HS-27A (cell line): ENCODE measurements at regions not wholly inside any gene's neighbourhood (a gene's known extent, or its start where the extent isn't known, plus 50 kb on each side); places are given as distances from the start of the nearest gene placed in this dataset.

Experiments used
- DNase-seq: peaks from one replicate; pipeline ENCODE4 v3.0.0-alpha.2; 2012; ENCODE audit warnings: low read depth, missing footprints

DNA sequence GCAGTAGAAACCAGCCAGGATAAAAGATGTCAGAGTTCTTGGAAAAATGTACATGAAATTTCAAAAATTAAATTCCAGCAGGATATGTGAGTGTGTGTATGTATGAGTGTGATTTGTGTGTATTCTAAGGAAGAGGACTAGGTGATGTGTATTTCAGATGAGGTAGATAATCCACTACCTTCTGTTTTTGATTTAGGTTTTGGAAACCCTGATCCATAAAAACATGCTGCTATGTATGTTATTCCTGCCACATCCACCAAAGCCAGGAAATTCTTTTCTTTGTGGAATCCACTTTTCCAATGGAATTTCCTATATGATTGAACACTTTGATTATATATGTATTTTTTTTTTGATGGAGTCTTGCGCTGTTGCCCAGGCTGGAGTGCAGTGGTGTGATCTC is 276.9 kb downstream of the UQCRFS1 start:
- no peak for DNase-seq

DNA sequence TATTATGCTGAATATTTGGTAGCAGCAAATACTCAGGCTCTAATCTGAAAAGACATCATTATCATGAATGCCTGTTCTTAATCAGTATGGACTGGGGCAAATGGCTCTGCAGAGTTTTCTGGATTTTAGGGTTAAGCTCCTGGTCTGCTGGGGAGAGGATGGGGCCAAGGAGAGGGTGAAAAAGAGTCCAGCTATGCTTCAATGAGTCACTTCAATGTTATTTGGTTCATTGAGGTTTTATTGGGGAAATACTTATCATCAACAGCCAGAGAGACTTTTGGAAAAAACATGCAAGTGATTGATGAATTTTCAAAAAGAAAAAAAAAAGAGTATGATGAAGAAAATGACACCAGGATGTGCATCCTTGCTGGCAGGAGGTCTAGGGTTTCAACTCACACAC is 278.3 kb downstream of the UQCRFS1 start:
- DNase-seq, result peak; percentile 40

DNA sequence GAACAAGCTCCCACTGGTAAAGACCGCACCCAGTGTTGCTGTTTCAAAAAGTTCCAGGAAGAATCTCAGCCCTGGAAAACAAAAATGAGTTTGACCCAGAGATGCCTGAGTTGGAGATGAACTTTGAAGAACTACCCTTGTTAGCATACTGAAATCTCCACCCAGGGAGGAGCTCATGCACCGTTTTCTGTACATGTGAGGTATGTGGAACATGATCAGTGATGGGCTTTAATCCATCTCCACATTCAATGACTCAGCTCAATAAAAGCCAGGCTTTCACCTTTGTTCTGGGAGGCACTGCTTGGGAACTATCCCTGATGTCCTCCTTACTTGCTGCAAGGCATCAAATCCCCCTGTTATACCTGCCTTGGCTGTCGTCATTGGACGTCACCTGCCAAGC is 279.9 kb downstream of the UQCRFS1 start:
- DNase-seq, result no peak

DNA sequence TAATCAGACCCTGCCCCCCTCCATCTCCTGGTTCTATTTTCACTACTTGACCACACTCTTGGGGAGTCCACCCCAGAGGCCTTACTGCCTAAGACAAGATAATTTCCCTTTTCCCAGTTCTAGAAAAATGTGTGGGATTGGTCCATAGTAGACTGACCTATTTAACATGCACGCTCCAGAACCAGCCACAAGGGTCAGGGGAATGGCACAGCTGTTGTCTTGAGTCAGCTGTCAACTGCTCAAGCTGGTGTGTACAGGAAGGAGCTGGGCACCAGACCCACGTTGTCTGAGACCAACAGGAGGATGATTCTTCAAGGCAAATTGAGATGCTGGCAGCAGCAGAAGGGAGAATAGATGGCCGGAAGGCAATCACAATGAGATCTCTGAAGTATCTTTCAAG is 280.5 kb downstream of the UQCRFS1 start:
- DNase-seq, result no peak

DNA sequence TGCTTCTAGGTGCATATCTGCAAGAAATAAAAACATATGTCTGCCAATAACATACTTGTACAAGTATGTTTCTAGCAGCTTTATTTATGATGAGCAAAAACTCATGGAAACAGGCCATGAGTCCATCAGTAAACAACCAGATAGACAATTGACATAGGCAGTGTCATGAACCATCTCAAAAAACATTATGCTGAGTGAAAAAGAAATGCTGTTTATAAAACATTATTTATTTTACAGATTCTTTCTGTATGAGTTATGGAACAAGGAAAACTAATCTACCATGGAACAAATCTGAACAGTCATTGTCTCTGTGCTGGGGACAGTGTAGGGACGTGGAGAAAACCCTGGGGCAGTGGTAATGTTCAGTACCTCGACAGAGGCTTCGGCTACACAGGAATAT is 283.9 kb downstream of the UQCRFS1 start:
- DNase-seq, result no peak

DNA sequence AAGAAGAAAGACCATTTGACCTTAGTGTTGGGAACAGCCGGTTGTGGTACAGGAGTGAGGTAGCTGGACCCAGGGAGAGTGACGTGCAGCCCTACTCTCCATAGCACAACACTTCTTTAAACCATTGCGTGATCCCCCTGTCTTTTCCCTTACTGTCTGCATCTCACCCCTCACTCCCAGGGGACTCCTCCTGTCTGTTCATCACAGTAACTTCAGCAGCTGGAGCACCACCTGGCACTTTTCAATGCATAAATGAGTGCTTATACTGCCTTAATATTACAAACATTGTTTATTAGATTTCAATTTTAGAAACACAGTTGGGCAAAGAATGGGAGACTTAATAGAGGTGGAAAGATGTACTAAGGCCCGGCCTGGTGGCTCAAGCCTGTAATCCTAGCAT is 285.5 kb downstream of the UQCRFS1 start:
- no peak for DNase-seq

DNA sequence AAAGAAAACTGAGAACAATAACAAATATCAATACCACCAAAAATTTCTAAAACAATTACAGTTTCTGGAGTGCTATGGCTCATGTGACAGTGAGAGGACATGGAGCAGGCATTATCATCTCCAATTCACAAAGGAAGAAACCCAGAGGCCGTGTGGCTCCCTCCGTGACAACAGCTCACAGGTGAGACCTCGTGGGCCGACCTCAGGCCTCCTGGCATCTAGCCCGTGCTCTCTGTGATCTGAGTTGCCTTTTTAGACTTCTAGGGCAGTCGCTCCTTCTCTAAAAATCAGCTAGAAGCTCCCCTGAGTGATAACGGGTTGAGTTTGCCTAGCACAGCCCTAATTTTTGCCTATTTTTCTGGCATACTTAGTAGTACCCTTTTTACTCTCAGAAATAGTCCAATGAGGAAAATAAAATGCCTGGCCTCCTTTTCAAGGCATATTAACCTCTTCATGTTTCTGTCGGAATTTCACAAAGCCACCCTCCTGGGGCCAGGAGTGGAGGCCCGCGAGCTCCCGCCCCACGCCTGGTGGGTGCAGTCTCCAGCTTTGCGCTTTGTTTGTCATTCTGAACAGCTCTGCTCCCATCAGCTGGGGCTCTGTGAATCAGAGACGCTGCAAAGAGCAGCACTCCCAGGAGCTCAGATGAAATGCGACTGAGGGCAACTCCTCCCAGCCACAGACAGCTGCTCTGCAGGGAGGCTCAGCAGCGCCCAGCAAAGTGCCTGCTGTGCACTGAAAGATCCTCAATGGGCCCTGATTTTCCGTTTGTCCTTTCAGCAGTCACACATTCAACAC is 292.5 kb downstream of the UQCRFS1 start:
- no peak for DNase-seq

DNA sequence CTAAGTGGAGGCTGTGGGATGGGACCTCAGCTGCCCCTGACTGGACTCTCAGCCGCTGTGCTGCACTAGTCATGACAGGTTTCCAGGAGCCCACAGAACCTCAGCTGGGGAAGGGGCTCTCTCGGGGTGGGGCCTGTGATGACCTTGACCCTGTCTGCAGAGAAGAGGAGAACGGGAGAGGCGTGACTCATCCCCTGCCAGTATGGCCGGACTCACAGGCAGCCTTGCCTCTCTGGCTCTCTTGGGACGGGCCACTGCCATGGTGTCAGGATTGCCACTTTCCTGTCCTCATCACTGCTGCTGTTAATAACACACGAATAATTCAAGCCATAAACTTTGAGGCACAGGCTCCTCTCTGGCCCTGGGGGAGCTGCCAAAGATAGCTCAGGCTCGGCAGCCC is 295.3 kb downstream of the UQCRFS1 start:
- DNase-seq, result no peak

DNA sequence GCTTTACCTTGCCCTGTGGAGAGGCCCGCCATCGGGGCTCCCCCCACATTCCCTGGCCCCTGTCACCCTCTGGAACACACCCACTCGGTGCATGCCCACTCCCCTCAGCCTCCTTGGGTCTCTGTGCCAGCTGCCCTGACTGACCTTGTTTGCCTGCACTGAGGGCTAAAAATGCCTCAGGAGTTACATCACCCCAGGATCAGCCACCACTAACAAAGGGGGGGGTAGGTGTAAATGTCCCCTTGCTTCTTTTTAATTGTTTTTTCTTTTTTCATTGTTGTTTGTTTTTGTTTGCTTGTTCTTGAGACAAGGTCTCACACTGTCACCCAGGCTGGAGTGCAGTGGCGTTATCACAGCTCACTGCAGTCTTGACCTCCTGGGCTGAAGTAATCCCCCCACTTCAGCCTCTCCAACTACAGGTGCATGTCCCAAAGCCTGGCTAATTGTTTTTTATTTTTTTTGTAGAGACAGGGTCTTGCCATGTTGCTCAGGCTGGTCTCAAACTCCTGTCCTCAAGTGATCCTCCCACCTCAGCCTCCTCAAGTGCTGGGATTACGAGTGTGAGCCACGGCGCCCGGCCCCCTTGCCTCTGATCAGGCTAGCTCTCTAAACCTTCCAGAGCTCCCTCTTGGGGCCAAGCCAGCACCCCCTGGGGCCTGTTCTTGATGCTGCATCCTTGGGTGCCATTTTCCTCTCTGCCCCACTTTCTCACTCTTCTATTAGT is 297.1 kb downstream of the UQCRFS1 start:
- DNase-seq, result no peak

DNA sequence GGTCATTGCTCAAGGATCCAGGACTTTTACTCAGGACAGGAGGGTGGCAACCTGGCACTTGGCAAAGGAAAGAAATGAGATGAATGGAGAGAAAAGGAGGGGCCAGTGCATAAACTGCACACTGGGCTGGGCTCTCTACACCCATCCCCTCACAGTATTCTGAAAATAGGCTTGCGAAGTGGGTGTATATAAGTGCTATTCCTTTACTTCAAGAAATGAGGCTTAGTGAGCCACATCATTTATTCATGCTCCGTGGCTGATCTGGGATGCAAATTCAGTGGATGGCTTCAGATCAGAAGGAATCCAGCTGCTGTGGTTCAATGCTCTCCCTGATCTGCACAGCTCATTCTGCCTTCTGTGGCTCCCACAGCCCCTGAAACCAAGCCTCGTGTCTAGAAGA is 297.7 kb downstream of the UQCRFS1 start:
- no peak for DNase-seq

DNA sequence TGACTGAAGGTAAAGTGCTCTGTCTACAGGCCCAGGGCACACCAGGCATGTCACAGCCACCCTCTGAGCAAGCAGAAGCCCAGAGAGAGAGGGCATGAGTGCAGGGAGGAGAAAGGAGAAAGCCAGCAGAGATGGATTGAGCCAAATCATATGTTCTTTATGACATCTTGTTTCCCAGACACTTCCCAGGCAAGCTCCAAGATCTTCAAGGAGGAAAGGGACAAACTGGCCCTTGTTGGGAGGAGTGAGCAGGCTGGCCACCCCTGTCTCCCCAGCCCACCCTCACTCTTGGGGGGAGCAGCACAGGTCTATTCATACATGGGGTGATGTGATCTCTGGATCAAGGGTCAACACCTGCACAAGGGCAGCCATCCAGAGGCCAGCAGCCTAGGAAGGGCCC is 298.8 kb downstream of the UQCRFS1 start:
- DNase-seq, result no peak

DNA sequence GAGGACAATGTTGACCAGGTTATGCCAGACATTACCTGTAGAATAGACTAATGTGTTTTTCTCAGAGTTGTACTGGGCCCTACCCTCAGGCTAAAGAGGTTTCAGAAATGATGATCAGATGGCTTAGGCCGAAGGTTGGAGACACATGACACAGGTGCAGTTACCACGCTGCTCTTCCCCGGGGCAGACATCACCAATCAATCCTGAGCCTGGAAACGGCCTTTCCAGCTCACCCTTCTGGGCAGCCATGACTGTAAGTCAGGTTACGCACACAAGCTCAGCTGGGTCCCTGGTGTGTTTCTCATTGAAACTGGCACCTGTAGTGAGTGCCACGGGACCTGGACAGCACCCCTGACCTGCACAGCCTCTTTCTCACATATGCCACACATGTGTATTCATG is 299.3 kb downstream of the UQCRFS1 start:
- DNase-seq, result no peak

DNA sequence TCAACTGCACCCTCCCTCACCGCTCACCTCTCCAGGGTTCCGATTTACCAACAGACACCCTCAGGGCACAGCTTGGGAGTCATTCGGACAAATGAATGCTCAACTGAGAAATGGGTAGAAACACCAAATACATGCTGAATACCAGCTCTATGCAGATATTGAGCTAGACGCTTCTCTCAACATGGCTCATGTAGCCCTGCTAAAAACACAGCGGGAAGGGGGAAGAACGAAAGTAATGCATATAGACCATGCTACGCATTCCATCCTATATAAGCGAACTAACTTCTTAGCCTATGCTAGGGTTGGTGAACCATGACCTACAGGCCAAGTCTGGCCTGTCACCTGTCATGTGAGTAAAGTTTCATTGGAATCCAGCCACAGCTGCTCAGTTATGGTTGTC is 304.0 kb downstream of the UQCRFS1 start:
- DNase-seq, result no peak

DNA sequence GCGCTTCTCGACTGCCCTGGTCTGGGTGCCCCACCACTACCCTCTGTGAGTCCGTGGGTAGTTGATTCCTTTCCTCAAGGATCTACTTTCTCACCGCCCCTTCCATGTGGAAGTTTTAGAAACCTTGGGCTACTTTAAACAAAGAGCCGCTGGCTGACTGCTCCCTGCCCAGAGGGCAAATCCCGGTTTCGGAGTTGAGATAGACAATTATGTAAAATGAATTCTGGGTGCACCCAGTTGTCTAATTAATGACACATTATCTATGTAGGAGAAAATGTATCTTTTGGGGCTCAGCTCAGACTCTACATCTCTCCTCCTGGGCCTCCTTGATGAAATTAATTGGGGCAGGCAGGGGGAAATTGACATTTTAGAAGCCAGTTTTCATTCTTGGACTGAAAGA is 305.4 kb downstream of the UQCRFS1 start:
- no peak for DNase-seq

DNA sequence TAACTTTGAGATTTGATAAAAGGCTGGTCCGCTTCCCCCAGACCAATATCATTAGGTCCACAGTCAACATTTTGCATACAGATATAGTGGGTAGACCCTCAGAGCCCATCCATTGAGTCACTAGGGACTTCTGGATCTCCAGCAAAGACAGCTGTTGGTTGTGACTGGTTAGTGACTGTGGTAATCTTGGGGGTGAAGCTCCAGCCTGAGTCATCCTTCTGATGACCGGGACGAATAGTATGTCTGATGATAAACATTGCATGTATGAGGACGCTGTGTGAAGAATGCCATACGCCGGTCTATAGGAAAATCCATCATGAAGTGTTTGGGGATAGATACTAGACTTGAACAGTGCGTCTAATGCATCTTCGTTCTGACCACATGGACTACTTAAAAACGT is 307.0 kb downstream of the UQCRFS1 start:
- peak; percentile 40 for DNase-seq

DNA sequence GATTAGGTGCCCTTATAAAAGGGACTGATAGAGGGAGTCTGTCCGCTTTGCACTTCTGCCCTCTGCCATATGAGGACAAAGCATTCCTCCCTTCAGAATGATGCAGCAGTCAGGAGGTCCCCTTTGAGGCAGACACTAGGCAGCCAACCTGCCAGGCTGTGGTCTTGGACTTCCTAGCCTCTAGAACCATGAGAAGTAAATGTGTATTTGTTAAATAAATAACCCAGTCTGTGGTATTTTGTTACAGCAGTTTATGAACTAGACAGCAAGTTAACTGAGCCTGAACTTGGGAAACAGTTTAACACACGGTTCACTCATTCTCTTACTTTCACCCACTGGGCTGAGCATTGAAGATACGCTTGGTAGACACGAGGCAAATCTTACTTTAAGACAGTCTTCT is 313.2 kb downstream of the UQCRFS1 start:
- DNase-seq, result no peak

DNA sequence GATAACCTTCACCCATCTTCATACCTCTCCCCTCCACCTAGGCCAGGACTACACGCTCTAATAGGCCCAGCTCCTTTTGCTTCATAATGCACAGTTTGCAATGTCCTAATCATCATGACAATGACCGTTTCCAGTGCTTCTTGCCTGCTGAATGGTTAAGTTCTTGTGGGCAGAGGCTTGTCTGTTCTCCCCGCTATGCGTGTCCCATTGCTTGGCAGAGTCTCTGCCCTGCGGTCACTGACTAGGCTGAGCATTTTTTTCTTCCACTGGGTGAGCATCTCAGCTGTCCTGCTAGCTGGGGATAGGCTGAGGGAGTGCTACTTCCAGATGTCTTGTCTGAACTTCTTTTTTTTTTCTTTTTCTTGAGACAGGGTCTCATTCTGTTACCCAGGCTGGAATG is 314.7 kb downstream of the UQCRFS1 start:
- no peak for DNase-seq

DNA sequence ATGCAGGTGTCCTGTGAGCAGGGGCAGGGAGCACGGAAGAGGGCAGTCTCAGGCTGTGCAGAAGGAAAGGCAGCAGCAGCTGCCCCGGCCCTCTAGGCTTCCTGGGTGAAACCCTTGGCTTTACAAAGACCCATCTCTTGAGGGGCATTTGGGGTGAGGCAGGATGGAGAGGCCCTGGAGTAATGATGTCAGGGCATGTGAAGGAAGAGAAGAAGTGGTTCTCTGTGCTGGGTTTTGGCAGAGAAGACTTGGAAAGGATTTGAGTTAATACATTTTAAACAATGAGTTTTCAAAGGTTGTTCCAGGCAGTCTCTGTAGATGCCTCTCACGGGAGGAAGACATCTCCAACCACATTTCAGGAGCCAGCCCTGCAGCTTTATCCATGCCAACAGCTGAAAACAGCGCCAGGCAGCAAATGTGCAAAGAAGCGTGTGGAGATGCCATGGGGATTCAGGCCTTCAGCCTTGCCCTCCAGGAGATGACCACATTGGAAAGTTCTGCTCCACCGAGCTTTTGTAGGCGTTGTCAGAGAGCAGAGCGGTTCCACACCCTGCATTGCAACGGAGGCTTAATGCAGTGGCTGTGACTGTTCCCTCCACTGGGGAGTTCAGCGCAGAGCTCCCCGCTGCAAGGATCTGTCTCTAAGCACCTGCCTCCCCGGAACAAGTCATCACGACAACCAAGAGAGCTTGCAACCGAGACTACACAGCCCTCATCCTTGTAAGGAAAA is 322.8 kb downstream of the UQCRFS1 start:
- no peak for DNase-seq

DNA sequence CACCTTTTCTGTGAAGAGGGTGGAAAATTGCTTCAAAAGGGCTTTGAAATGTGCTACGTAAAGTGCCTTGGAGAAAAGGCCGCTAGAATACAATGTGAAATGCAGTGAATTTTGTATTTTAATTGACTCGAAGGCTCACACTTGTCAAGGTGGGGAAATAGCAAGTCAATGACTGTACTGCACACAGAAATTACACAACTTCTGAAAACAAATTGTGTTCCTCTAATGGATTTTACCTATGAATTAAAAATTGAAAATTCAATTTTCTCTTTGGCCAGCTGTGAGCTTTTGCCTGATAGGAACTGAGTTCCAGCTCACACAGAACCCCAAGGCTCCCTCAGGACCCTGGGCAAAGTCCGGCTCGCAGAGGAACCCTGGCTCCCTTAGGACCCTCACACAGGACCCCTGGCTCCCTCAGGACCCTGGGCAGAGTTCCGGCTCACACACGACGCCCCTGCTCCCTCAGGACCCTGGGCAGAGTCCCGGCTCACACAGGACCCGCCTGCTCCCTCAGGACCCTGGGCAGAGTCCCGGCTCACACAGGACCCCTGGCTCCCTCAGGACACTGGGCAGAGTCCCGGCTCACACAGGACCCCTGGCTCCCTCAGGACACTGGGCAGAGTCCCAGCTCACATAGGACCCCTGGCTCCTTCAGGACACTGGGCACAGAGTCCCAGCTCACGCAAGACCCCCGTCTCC is 324.9 kb downstream of the UQCRFS1 start:
- DNase-seq, result no peak

DNA sequence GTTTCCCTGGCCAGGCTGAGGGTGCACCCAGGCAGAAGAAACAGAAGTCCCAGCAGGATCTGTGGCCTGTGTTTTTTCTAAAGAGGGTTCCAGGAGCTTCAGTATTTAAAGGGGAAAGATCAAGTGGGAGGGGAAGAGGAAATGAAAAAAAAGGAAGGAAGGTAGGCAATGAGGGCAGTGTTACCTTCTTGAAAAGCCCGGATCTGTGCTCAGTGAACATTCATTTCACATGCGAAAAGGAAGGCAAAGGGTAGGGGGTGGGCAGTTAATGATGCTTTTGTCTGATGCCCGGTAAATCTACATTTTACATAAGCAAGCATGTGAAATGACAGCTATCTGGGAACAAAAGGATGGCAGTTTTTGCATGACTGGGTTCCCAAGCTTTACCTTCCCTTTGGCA is 326.2 kb downstream of the UQCRFS1 start:
- no peak for DNase-seq

DNA sequence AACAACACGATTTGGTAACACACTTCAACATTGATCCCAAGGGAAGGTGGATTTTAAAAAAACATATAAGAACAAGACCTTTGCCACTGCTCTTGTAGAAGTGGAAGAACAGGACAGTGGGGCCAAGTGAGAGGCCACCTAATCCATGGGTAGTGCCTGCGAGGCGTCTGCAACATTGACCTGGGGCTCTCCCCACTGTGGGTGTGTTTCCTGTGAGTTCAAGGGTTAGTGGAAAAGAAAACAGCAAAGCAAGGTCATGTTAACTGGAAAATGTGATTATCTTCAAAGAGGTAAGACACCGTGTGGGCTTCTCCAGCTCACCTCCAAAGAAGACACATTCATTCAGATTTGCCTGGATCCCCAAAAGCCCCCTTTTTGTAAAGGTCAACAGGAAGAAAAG is 327.0 kb downstream of the UQCRFS1 start:
- no peak for DNase-seq

DNA sequence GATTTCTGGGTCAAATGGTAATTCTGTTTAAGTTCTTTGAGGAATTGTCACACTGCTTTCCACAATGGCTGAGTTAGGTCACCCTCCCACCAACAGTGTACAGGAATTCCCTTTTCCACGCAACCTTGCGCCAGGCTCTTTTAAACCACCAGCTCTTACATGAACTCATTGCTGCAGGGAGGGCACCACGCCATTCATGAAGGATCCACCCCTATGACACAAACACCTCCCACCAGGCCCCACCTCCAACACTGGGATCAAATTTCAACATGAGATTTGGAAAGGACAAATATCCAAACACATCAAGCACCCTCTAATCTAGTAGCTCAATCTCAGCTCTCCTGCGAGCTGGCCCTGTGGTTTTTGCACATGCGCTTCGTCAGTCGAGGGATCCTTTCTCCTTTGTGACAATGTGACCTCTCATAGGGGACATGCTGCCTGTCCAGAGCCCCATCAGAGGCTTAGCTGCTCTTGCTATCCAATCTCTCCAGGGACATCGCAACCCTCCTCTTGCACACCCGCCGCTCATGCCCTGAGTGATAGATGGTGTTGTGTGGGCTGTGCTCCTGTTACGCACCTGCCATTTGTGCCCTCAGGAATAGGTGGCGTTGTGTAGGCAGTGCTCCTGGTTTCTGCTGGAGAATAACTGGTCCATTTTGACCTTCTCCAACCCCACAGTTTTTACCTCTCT is 328.0 kb downstream of the UQCRFS1 start:
- no peak for DNase-seq
